AG04450 (cell line): ENCODE measurements at regions not wholly inside any gene's neighbourhood (a gene's known extent, or its start where the extent isn't known, plus 50 kb on each side); places are given as distances from the start of the nearest gene placed in this dataset.
"Not testable (repeated sequence)": the region's sequence is repeated elsewhere in the genome, so short reads cannot be mapped to it uniquely, and the experiment has no call there.

Experiments used
- CTCF ChIA-PET: fragments of 300-600, 350-600 bp; formaldehyde crosslinking; extraction: SDS; loops from one replicate; lab custom pipeline; 2022; ENCODE audit warnings: antibody characterized with exemption, inconsistent platforms; lab: Charles Lee
- POLR2A ChIA-PET: fragments of 350-600 bp; formaldehyde crosslinking; extraction: SDS; loops from one replicate; lab custom pipeline; 2021; ENCODE audit warnings: antibody characterized with exemption, inconsistent platforms; lab: Yijun Ruan, JAX
- DNase-seq: peaks from one replicate; pipeline ENCODE4 v3.0.0-alpha.2; 2011; ENCODE audit warnings: low read depth, low spot score
- H3K27ac ChIP-seq: one replicate; pipeline ENCODE4 v1.5.1; 2012; ENCODE audit warnings: low read depth, low read length, control low read depth
- H3K27me3 ChIP-seq: one replicate; pipeline ENCODE4 v1.6.0; 2012; ENCODE audit warnings: low read length; ENCODE audit not compliant: control insufficient read depth, insufficient read depth
- H3K4me3 ChIP-seq: 2 replicates; pipeline ENCODE4 v1.5.1; 2011; ENCODE audit warnings: mild to moderate bottlenecking, low read depth, low read length, control low read depth
- H3K9me3 ChIP-seq: 2 replicates; pipeline ENCODE4 v1.5.1; 2012; ENCODE audit warnings: low read length; ENCODE audit not compliant: control insufficient read depth, insufficient read depth
- CTCF ChIP-seq: IDR thresholded peaks from 2 replicates; pipeline ENCODE4 v1.5.1; 2011; ENCODE audit warnings: low read depth, low read length, control low read depth, inconsistent platforms

GRCh38 chr1:101592845-101593244 lies 356.0 kb downstream of the S1PR1 start:
- ChIA-PET CTCF (interaction anchor here (2.0 kb wide), 1 partner anchor 25 kb away, joined by 7 read pairs; no protein-coding TSS in a partner anchor), POLR2A (no interaction called here)
- no peak overlapping the region for H3K27ac ChIP-seq
- DNase-seq: no peak
- TF ChIP-seq CTCF: no peak
- no peaks in the 10 kb centered on the region for H3K9me3 ChIP-seq
- no peaks in the 10 kb centered on the region for H3K27me3 ChIP-seq
- no peak overlapping the region for H3K4me3 ChIP-seq

- Histone ChIP-seq H3K9me3 (no peaks in the 10 kb centered on the region), H3K27ac (no peak overlapping the region), H3K4me3 (no peak overlapping the region), H3K27me3 (no peaks in the 10 kb centered on the region)
- TF ChIP-seq CTCF: no peak
- POLR2A ChIA-PET: no interaction called here
- DNase-seq: no peak
- CTCF ChIA-PET: interaction anchor here (1.7 kb wide), 1 partner anchor 28 kb away, joined by 4 read pairs; no protein-coding TSS in a partner anchor
Measured at GRCh38 chr1:101595881-101596374, 359.1 kb downstream of the S1PR1 start.

DNA sequence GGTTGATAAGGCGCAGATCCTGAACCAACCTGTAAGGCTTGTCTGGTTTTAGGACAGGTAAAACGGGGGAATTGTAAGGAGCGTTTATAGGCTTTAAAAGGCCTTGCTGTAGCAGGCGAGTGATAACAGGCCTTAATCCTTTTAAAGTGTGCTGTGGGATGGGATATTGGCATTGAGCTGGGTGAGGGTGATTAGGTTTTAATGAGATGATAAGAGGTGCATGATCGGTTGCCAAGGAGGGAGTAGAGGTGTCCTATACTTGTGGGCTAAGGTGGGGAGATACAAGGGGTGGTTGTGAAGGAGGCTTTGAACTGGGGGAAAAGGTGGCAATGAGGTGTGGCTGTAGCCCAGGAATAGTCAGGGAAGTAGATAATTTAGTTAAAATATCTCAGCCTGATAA lies 363.8 kb downstream of the S1PR1 start:
- DNase-seq, H3K4me3 ChIP-seq, H3K27ac ChIP-seq, CTCF ChIA-PET, H3K27me3 ChIP-seq, POLR2A ChIA-PET, H3K9me3 ChIP-seq: not testable (repeated sequence)

- no peaks in the 10 kb centered on the region for H3K27me3 ChIP-seq
- CTCF ChIA-PET: no interaction called here
- DNase-seq: no peak
- no peaks in the 10 kb centered on the region for H3K9me3 ChIP-seq
- TF ChIP-seq CTCF: no peak
- H3K4me3 ChIP-seq: no peak overlapping the region
- H3K27ac ChIP-seq: no peak overlapping the region
- POLR2A ChIA-PET: no interaction called here
Measured at GRCh38 chr1:101603726-101604125, 366.9 kb downstream of the S1PR1 start.

DNA sequence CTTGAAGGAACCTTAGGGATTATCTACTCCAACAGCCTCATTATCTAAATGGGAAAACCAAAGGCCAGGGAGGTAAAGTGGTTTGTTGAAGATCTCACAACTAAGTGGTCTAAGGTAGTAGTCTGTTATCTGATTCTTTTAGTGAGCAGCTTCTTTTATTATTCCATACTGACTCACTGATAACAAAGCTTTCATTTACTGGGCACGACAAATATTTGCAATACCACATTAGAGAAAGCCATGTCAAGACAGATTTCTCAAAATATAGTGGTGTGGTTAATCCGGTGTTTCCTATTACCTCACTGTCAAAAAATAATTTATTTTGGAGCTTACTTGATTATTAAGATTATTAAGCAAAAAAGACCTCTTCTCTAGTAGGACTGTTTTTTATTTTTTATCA lies 369.1 kb downstream of the S1PR1 start:
- POLR2A ChIA-PET: no interaction called here
- DNase-seq: no peak
- Histone ChIP-seq H3K9me3 (no peaks in the 10 kb centered on the region), H3K27me3 (no peaks in the 10 kb centered on the region), H3K4me3 (no peak overlapping the region), H3K27ac (no peak overlapping the region)
- no peak for TF ChIP-seq CTCF
- CTCF ChIA-PET: no interaction called here
